HG03354 (cell line): ENCODE measurements at regions not wholly inside any gene's neighbourhood (a gene's known extent, or its start where the extent isn't known, plus 50 kb on each side); places are given as distances from the start of the nearest gene placed in this dataset.
"Not testable (repeated sequence)": the region's sequence is repeated elsewhere in the genome, so short reads cannot be mapped to it uniquely, and the experiment has no call there.

Source experiments
- ATAC-seq: cut with Tn5 transposase; IDR thresholded peaks from one replicate; pipeline ENCODE4 v1.9.1; 2021; ENCODE audit warnings: mild to moderate bottlenecking; ENCODE audit not compliant: unreplicated experiment, poor library complexity, severe bottlenecking

DNA sequence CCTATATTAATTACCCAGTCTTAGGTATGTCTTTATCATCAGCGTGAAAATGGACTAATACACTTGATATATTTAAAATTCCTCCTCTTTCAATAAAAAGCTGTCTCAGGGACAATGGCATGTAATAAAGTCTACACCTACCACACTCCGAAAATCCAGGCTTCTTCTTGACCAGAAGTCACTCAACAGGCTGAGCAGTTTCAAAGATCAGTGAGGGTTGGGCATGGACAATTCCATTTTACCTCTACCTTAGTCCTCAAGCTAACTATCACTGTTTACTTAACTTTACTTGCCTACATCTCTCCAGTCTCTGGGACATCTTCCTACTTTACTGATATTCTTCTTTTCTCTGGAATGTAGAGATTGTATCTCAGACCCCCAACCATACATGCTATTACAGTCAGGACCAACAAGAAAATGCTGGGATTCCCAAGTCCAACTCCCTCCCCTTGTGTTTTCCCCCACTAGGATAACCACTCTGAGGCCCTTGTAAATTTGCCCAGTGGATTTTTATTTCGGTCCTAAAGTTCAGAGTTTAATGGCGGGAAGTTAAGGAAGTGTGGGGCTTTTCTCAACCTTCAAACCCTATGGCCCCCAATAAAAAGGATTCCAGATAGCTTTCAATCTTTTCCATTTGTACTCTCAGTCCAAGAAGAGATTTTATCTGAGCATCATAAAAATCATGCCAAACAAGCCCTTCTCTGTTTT, 137.1 kb upstream of the TSC22D2 start:
- ATAC-seq: no peak

- not testable (repeated sequence) for ATAC-seq
These were observed 137.7 kb upstream of the TSC22D2 start for GRCh38 chr3:150270444-150270843.

- no peak for ATAC-seq
These were observed 138.6 kb upstream of the TSC22D2 start for GRCh38 chr3:150269526-150269925.

DNA sequence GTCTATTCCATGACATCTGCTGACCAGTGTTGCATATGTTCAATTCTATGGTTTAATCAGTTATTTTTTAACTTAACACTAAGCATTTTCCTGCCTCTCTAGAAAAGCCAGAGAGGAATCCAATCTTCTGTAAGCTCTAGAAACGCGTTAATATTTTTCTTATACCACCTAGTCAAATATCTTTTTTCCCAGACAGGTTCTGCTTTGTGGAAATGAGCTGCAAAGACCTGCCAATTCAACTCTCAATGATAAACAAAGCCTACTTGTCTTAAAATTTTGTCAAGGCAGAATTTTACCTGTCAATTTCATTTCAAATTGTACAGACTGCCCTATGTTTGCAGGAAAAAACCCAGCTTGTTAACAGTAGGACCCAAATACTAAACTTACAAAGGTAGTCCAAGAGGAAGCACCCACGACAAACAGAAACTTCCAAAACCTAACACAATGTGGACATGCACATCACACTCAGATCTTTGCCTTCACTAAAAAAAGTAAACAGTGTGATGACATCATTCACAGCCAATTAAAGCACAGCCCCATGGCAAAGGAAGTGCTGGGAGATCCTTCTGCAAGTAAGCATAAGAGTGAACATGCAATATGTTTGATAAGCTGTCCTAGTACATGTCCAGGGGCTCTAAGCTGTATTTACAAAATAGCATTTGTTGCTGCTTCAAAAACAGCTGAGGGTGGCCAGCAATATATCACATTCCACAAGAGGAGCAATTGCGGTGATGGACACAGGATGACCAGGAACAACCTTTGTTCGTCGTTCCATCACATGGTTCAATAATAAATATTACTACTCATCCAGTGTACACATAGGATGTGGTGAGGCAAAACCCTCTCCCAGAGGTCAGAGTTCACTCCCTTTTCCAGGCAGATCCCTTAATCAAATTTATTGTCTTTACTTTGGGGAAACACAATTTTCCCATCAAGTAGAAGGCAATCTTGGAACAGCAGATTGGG, 139.4 kb upstream of the TSC22D2 start:
- ATAC-seq: no peak

DNA sequence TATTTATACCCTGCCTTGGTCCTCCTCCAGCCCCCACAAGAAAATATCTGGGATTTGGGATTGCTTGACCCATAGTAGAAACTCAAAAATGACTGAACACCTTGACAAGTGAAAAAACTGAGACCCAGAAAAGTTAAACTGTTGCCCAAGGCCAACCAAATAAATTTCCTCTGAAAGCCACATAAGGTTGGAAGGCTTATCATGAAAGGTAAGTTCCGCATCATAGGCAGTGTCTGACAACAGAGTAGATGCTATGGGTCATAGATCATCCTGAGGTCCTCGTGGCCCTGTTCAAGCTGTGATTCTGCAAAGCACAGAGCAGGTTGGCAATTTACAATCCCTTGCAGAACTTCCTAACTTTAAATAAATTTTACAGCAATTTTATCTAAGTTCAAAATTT, 140.8 kb upstream of the TSC22D2 start:
- no peak for ATAC-seq

- no peak for ATAC-seq
These were observed 142.8 kb upstream of the TSC22D2 start for GRCh38 chr3:150265305-150265704.

DNA sequence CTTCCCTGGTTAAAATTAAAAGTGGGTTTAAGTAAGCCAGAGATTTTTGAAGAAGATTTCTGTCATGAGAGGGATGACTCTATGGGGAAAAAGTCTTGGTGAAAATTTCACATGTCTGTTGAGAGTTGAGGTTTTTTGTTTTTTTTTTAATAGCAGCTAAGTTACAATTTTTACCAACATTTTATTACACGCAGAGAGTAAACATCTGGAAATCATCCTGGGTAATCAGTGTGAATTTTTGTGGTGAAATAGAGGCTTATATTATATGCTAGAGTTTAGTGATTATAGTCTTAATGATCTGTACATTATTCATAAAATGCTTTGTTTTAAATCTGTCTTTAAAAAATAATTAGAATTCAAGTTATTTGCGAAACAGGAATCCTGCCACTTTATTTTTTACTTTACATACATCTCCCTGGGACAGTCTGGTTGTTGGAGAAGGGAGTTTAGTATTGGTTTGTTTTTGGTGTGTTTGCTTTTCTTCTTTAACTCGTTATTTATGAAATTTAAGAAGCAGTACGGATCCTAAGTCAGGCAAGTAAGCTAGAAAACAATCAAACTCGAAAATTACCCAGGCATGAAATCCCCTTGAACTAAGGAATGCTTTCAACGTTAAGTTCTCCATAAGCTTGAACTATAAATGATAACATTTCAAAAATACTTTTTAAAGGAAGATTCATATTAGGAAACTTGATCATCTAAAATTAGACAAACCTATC, 143.4 kb upstream of the TSC22D2 start:
- no peak for ATAC-seq

DNA sequence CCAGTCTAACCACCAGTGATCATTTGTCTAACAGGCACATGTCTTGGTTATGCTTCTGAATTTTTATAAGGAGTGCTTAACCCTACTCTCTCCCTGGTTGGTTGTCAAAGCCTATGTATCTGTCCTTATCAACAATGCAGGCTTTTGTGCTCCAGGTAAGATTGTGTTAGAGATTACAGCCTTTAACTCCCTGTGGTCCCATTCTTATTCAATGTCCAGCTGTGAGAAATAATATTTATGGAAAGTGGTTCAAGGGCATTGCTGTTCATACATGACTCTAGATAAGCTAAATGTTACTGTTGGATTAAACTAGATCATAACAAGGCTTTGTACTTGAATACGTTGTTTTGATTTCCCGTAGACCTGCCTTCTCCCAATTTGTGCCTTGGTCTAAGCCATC, 146.1 kb upstream of the TSC22D2 start:
- no peak for ATAC-seq

DNA sequence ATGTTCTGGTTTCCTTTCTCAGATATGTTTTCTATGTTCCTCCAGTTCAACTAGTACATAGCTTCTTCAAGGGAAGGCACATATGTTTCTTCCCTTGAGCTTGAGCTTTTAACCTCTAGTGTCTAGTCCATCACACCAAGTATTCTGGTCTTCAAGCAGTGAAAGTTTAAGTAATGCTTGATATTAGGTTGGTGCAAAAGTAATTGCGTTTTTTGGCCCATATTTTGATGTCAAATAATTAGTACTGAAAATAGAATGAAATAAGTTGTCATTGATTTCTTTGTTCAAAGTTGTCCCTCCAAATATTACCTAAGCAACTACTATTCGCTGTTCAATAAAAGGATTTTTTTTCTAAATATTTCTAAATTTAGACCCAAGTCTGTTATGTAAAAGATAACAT, 146.7 kb upstream of the TSC22D2 start:
- no peak for ATAC-seq

- ATAC-seq: no peak
These were observed 147.7 kb upstream of the TSC22D2 start for GRCh38 chr3:150260398-150260710.

DNA sequence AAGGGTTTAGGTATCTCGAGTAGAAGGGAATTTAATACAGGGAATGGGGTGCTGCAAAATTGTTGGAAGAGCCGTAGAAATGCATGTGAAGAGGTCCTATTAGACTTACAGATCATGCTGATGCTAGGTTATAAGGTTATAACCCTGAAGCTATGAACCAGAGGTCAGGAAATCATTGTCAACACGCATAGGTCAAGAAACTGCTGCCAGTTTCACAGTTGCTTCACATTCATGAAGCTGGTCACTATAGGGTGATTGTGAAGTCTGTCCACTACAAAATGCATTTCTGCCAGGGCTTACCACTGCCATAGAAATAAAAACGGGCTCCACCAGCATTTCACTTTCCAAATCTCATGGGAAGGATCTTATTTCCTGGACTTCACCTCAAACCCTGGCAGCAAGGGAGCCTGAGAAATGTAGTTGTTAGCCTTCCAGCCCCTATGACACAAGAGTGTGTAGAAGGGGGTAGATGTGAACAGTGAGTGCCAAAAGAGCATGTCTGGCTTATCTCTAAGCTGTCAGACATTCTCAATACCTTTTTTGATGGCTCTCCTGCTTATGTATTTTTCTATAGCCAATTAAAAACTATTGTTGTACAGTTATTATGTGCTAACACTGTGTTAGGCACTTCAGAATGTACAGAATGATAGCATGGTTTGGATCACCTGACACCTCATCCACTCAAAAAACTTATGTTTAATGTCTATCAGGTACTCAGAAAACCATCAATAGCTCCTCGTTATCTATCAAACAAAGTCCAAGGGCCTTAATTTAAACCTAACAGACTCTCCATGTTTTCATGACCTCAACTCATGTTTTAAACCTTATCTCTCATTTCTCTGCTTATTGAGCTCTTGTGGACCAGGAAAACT, 148.3 kb upstream of the TSC22D2 start:
- ATAC-seq: no peak

DNA sequence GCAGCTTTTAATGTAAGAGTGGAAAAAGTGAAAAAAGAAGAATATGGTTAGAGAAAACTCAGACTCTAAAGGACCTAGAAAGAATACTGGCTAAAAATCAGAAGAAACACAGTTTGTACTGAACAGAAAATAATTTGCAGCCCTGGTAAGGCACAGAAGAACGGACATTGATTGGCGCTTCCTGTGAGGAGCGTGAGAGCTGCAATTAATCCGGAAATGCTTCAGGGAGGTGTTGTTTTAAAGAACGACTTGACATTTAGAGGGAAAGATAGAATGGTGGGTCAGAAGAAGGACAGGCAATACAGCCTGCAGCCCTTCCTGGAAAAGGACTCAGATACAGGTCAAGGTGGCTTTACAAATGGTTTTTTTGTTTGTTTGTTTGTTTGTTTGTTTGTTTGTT, 151.3 kb upstream of the TSC22D2 start:
- ATAC-seq: no peak

DNA sequence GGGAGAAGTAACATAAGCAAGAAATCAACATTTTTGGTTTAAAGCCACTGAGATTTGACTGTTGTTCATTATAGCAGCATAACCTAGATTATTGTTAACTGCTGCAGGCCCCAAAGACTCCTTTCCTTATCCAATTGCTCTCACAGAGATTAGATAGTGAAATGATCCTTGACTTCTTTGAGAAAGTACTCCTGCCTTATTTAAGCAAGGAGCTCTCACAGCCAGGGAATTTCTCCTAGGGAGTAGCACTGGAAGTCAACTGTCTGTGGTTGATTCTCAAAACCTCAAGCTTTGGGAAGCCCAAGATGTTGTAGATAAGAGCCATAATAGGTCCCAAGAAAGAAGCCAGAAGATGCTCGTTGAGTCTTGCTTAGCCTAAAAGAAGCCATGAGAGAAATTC, 151.8 kb upstream of the TSC22D2 start:
- ATAC-seq: no peak

- ATAC-seq: no peak
These were observed 152.3 kb upstream of the TSC22D2 start for GRCh38 chr3:150255826-150256225.

GRCh38 chr3:150255413-150255812, 152.7 kb upstream of the TSC22D2 start:
- no peak for ATAC-seq

DNA sequence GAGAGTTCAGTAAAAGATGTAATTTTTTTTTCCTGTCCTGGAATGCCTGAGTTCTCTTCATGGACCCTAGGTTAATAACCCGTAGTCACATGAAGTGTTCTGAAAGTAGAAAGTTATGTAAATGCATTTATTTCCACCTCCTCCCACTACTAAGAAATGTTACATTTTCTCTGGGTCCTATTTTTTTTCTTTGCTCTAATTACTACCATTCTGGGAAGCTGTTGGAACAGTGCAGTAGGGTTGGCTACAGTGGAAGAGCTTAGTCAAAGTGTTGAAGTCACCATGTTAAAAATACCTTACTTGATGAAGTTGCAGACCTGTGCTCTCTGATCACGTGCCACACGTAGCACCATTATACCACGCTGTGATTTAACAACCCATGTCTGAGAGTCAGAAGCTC, 153.8 kb upstream of the TSC22D2 start:
- ATAC-seq: no peak

GRCh38 chr3:150253622-150254021, 154.5 kb upstream of the TSC22D2 start:
- ATAC-seq: no peak

- ATAC-seq: no peak
These were observed 155.6 kb upstream of the TSC22D2 start for GRCh38 chr3:150252462-150252861.

GRCh38 chr3:150251187-150252062, 156.7 kb upstream of the TSC22D2 start:
- no peak for ATAC-seq
